Suppressor macrophage treated with lipopolysaccharide for 1 hour (primary cell): ENCODE measurements at regions not wholly inside any gene's neighbourhood (a gene's known extent, or its start where the extent isn't known, plus 50 kb on each side); places are given as distances from the start of the nearest gene placed in this dataset.
A peak's percentile ranks its signal among the peaks of the same experiment; 100 is the strongest.
"Not testable (repeated sequence)": the region's sequence is repeated elsewhere in the genome, so short reads cannot be mapped to it uniquely, and the experiment has no call there.

Experiments used
- DNase-seq, 3 donors: peaks; one replicate each; pipeline ENCODE4 v3.0.0-alpha.2; 2020 to 2022

DNA sequence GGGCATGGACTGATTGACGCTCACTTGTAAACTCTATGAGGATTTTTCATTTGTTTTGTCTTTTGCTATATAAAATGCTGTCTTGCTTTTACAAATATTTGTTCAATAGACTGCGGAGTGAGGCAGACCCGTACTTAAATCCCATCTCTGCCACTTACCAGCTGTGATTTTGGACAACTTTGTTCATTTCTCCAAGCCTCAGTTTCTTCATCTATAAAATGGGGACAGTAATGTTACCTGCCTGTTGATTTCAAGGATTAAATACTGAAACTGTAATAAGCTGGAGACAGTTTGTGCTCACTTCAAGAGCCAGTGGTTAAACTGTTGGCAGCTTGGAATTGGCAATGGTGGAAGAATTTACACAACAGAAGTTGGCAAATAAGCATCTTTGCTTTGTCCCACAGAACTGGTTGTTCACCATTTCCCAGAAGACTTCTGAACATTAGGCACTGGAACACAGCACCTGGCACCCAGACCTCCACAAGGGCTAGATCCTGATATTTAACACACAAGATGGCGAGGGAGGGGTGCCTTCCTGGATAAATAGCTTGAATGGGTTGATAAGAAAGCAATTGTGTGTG, 479.2 kb downstream of the QKI start:
- no peak for DNase-seq

DNA sequence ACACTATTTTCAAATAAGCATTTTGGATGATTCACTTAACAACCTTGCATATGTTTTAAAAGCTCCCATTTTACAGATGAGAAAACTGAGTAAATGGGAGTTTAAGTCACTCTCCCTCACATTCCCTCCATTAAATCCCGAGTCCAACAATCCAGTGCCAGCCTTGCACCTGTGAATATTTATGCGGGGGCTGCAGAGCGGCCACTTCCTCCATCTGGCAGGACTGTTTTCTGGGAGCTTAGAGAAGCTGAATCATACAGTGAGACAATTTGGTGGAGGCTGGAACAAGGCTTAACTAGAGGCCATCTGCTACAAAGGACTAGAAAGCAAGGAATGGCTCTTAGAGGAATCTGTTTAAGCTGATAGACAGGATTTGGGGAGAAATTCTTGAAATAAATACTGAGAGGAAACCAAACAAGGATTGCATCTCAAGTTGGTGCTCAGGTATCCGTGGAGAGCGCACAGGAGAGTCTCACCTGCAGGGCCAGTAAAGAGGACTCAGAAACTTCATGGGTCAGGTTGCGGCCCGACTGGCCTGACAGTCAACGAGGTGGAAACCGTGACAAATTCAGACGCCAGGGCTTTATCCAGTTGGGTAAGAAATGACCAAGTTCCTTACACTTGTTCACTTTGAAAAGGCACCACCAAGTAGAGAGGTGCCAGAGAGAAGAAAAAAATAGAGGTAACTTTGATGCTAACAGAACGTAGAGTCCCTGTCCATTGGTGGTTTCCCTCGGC, 478.5 kb downstream of the QKI start:
- DNase-seq = no peak

DNA sequence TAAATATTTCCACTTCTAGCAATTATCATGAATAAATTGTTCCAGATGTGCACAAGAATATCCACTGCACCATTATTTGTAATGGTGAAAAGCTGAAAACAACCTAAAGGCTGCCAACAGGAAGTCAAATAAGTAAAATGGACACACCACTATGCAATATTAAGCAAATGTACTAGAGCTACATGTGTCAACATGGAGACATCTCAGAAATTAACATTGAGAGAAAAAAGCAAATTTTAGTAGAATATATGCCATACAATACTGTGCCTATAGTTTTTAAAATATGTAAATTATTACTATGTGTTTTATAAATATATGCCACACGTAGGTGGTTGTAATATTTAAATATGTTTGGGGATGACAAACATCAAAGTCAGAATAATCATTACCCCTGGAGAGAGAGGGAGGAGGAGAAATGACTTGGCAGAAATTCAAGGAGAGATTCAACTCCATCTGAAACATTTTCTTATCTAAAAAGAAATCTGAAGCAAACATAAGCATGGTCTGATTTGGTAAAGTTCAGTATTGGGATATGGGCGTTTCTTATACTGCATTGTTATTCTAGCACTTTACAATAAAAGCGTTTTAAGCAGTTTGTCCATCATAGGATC, 475.5 kb downstream of the QKI start:
- no peak for DNase-seq

GRCh38 chr6:163888030-163888819, 473.7 kb downstream of the QKI start:
- no peak for DNase-seq

DNA sequence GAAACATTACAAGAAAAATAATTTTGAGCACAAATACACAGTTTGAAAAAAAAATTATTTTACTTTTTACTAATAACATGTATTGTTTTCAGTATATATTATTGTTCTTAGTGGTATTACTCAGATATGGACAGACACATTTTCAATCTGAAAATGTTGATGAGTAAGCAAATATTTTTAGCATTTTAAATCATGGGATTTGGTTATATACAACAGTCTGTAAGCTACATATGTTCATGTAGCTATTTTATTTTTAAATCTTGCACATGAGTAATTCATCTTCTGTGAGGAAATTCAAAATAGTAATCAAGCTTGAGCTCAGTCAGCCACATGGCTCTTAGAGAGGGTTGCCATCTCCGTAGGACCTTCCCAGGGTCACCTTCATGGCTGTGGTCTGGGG, 471.9 kb downstream of the QKI start:
- no peak for DNase-seq

GRCh38 chr6:163883984-163884383, 469.5 kb downstream of the QKI start:
- DNase-seq = peak; percentile 52 to 83 (median 73)

- no peak for DNase-seq
These were observed 464.2 kb downstream of the QKI start for GRCh38 chr6:163878698-163879097.

- DNase-seq = no peak
These were observed 463.5 kb downstream of the QKI start for GRCh38 chr6:163877877-163878639.

DNA sequence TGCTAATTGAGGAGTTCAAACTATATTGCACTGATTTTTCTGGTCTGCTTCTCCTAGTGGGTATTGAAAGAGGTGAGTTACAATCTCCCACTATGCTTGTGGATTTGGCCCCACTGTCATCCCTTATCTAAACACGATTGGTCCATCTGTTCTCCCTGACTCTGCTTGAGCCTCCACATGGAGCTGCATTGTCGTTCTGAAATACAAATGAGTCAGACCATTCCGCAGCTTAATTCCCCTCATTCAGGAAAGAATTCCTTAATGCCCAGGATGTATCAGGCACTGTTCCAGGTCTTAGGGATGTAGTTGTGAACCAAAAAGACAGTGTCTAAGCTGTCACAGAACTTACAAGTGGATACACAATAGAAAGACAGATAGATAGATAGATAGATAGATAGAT, 461.9 kb downstream of the QKI start:
- DNase-seq = no peak

DNA sequence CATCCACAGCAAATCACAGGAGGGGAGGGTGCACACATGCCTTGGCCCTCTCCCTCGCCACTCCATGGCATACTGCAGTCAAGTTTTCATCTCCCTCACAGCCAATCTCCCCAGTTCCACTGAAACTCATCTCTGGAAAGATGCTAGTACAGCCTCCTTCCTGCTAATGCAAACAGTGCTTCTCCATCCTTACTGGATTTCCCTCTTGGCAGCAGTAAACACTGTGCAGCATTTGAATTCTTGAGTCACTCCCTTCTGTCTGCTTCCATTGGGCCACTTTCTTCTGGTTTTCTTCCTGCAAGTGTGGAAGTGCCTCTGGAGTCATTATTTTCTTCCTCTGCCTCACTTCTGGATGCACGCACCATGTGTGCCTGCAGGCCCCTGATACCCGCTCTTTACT, 460.3 kb downstream of the QKI start:
- no peak for DNase-seq

- DNase-seq = no peak
These were observed 457.8 kb downstream of the QKI start for GRCh38 chr6:163872335-163872734.

DNA sequence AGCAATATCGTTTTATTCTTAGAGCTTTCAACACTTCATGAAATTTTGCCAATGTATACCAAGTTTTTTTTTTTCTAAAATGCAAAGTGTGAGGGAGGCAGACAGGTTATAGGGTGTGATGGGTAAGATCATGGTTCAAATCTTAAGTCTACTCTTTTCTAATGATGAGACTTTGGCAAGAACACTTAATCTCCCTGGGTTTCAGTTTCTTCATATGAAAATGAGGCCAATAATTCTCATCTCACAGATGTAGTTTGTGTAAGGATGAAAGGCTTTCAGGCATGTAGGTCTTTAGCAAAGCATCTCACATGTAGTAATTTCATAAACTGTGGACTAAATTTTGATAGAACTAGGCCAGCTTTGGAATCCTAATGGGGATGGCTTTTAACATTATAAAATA, 457.1 kb downstream of the QKI start:
- DNase-seq = no peak

- DNase-seq = no peak
These were observed 453.2 kb downstream of the QKI start for GRCh38 chr6:163867518-163868292.

GRCh38 chr6:163866192-163866591, 451.7 kb downstream of the QKI start:
- no peak for DNase-seq

DNA sequence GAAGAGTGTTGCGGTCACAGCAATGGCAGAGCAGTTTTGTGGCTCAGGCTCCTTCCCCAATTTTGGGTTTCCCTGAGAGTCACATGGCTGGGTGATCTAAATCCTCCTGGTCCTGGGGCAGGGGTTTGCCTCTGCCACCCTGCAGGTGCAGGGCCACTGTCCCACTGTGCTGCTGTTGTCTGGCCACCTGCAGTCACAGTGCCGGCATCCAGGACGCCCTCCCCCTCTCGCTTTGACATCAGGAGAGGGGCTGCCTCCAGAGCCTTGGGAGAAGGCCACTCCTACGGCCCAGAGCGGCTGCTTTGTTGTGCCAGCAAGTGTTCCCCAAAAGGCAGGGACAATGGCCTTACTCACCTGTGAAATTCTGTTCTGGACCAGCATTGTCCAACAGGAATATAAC, 449.0 kb downstream of the QKI start:
- DNase-seq = no peak

GRCh38 chr6:163862701-163863100, 448.2 kb downstream of the QKI start:
- no peak for DNase-seq

DNA sequence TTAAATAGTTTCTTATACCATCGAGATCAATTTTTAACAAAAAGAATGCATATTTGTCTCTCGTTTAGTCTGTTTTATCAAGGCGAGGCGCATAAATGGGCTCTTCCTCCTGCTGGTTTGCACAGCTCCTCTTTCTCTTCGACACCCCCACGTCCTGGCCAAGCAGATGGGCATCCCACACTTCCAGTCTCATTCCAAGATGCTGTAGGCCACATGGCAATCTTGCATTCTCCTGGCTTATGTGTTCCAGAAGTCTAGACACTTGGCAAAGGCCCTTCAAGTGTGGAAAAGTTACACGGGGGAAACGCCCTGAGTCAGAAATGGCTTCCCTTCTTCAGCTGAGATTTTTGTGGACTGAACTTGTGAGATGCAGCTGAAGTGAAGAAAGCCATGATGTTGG, 447.1 kb downstream of the QKI start:
- DNase-seq = no peak

DNA sequence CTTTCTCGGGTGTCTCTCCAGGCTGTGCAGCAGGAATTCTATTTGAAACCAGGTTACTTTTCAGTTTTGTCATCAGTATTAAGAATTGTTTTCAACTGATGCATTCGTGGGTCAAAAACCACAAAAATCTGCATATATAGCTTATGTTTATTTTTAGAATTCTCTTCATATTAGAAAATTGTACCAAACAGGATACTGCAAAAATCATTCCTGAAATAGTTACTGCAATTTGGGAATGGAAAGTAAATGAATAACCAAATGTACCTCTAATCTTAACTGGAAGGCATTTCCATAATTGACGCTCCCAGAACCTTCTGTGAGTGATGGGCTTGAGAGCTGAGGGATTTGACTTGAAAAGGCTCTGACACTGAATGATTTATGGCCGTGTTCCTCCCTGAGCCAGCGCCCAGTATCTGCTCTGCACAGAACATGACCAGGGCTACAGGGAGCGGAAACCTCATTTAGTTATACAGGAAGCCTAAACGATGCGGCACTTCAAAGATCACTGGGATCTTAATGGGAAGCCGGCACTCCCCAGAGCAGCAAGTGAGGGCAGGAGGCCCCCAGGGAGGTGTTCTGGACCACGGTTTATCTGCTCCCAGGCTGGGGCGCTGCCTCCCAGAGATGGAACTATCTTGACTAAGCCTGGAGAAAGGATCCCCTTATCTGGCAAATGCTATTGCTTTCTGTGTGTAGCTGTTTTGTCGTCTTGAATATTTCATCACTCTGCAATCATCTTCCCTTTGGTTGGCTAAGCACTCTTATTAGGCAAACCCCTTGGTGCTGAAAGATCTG, 446.0 kb downstream of the QKI start:
- peak in 1 of 3 donors; percentile 14 for DNase-seq

DNA sequence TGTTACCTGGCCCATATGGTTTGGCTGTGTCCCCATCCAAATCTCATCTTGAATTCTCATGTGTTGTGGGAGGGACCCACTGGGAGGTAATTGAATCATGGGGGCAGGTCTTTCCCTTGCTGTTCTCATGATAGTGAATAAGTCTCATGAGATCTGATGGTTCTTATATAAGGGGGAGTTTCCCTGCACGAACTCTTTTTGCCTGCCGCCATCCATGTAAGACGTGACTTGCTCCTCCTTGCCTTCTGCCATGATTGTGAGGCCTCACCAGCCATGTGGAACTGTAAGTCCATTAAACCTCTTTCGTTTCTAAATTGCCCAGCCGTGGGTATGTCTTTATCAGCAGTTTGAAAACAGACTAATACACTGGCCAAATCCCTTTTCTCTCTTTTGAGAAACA, 444.4 kb downstream of the QKI start:
- DNase-seq = not testable (repeated sequence)

DNA sequence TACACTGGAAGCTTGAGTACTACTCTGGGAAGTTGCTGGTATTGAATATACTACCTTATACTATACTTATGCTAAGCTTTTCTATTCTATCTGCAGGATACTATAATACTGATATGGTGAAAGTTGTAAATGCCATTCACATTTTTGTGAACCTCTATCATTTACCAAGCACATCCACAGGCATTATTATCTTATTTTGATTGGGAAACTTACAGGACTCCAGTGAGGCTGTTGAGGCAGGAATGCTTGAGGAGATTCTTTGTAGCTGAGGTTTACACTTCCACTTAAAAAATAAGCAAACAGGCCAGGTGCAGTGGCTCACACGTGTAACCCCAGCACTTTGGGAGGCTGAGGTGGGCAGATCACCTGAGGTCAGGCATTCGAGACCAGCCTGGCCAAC, 442.9 kb downstream of the QKI start:
- DNase-seq = no peak

- no peak for DNase-seq
These were observed 436.4 kb downstream of the QKI start for GRCh38 chr6:163850874-163851273.
